HG02610 (cell line): ENCODE measurements at regions not wholly inside any gene's neighbourhood (a gene's known extent, or its start where the extent isn't known, plus 50 kb on each side); places are given as distances from the start of the nearest gene placed in this dataset.

Source experiments
- ATAC-seq: cut with Tn5 transposase; IDR thresholded peaks from one replicate; pipeline ENCODE4 v1.9.1; 2021; ENCODE audit warnings: mild to moderate bottlenecking, moderate library complexity; ENCODE audit not compliant: unreplicated experiment

GRCh38 chr19:29371251-29372090, 154.3 kb upstream of the VSTM2B start:
- ATAC-seq = no peak

- no peak for ATAC-seq
Observed at GRCh38 chr19:29372091-29372415, 153.7 kb upstream of the VSTM2B start.

GRCh38 chr19:29372461-29372860, 153.3 kb upstream of the VSTM2B start:
- no peak for ATAC-seq

- ATAC-seq = no peak
Observed at GRCh38 chr19:29372921-29373797, 152.6 kb upstream of the VSTM2B start.

- no peak for ATAC-seq
Observed at GRCh38 chr19:29375429-29376119, 150.2 kb upstream of the VSTM2B start.

GRCh38 chr19:29376855-29377354, 148.9 kb upstream of the VSTM2B start:
- ATAC-seq = no peak

- no peak for ATAC-seq
Observed at GRCh38 chr19:29378126-29378525, 147.7 kb upstream of the VSTM2B start.

GRCh38 chr19:29378543-29379080, 147.2 kb upstream of the VSTM2B start:
- no peak for ATAC-seq

- no peak for ATAC-seq
Observed at GRCh38 chr19:29379257-29380021, 146.4 kb upstream of the VSTM2B start.

- no peak for ATAC-seq
Observed at GRCh38 chr19:29380581-29380980, 145.2 kb upstream of the VSTM2B start.

GRCh38 chr19:29381353-29382203, 144.2 kb upstream of the VSTM2B start:
- ATAC-seq = no peak

GRCh38 chr19:29383696-29384095, 142.1 kb upstream of the VSTM2B start:
- no peak for ATAC-seq

GRCh38 chr19:29384656-29385055, 141.1 kb upstream of the VSTM2B start:
- ATAC-seq = no peak

GRCh38 chr19:29385191-29385795, 140.5 kb upstream of the VSTM2B start:
- ATAC-seq = no peak

GRCh38 chr19:29386970-29387369, 138.8 kb upstream of the VSTM2B start:
- no peak for ATAC-seq

GRCh38 chr19:29387586-29387985, 138.2 kb upstream of the VSTM2B start:
- no peak for ATAC-seq

- ATAC-seq = no peak
Observed at GRCh38 chr19:29389495-29389894, 136.3 kb upstream of the VSTM2B start.

- no peak for ATAC-seq
Observed at GRCh38 chr19:29390742-29391141, 135.1 kb upstream of the VSTM2B start.

GRCh38 chr19:29393915-29394460, 131.8 kb upstream of the VSTM2B start:
- no peak for ATAC-seq
